ENCODE measurements at regions not wholly inside any gene's neighbourhood (a gene's known extent, or its start where the extent isn't known, plus 50 kb on each side); places are given as distances from the start of the nearest gene placed in this dataset.

- no peak for DNase-seq (ENCODE audit: low read depth)
Measured at GRCh38 chr2:176613323-176613987, 344.2 kb downstream of the MTX2 start.

DNA sequence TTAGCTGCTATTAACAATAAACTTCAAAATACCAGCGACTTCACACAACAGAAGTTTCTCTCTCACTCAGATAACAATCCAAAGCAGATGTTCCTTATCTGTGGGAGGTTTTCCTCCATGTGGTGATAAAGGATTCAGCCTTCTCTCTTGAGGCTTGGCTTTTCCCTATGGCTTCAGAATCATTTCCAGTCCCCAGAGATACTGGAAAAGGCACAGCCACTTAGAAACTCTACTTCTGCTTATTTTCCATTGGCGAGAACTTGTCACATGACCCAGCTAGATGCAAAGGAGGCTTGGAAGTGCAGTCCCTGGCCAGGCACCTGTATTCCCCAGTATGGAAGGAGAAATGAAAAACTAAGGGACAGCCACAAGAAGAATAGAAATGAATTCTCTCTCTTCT, 344.8 kb downstream of the MTX2 start:
- no peak for DNase-seq (ENCODE audit: low read depth)

DNA sequence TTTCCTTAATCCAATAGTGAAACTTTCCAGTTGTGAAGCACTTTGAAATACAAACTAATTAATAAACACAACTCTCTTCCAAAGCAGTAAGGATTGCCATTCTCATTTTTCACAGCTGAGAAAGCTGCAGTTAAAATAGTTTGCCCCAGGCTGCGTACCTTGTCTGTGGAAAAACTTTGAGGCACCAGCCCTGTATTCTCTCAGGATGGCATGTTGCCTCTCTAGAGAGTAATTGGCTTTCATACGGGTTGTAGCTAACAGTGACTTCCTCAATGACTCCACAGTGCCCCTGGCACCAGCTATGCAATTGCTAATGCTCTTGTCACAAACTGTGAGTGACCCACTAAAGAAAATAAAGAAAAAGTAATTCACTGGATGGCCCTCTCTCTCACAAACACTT, 345.7 kb downstream of the MTX2 start:
- no peak for DNase-seq (ENCODE audit: low read depth)

DNA sequence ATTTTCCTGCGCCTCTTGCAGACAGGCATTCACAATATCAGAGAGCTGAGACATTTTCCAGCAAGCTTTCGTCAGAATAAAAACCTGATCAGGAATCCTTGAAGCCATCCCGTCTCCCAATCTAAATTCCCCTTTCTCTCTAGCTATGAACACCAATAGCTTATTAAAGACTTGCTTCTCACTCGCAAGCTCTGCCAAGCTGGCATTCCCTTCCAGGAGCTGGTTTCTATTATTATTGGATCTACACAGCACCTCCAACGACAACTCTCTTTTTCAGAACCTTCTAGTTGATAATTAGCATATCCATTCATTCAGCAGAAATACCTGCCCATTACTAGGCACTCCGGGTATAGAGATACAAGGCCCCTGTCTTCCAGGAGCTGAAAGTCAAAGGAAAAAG, 350.3 kb downstream of the MTX2 start:
- no peak for DNase-seq (ENCODE audit: low read depth)

GRCh38 chr2:176621350-176621749, 352.1 kb downstream of the MTX2 start:
- DNase-seq (ENCODE audit: low read depth), result no peak

DNA sequence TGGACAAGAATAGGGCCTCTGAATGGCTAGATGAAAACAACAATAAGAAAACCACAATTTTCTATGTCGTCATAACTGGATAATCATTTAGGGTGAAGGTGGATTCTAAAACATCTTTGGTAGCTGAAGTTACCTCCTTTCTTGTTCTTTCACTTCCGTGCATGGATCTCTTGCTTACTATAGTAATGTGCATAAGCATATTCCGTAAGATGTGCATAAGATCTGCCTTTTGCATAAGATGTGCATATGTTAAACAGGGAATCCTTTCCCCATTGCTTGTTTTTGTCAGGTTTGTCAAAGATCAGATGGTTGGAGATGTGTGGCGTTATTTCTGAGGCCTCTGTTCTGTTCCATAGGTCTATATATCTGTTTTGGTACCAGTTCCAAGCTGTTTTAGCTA, 353.6 kb downstream of the MTX2 start:
- DNase-seq (ENCODE audit: low read depth), result no peak

DNA sequence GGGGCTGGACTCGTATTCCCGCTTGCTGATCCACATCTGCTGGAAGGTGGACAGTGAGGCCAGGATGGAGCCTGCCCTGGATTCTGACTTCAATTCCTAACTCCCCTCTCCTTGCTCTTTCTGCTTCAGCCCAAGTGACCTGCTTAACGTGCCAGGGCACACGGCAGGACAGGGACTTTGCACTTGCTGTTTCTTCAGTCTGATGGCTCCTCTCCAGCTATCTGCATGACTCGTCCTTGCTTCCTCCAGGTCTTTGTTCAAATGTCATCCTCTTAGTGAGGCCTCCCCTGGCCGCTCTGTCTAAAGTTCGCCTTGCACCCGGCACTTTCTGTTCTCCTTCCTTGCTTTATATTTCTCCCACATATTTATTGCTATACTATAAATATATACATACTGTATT, 357.6 kb downstream of the MTX2 start:
- no peak for DNase-seq (ENCODE audit: low read depth)

- DNase-seq (ENCODE audit: low read depth), result no peak
Measured at GRCh38 chr2:176628438-176628837, 359.2 kb downstream of the MTX2 start.

GRCh38 chr2:176633754-176634153, 364.5 kb downstream of the MTX2 start:
- no peak for DNase-seq (ENCODE audit: low read depth)

DNA sequence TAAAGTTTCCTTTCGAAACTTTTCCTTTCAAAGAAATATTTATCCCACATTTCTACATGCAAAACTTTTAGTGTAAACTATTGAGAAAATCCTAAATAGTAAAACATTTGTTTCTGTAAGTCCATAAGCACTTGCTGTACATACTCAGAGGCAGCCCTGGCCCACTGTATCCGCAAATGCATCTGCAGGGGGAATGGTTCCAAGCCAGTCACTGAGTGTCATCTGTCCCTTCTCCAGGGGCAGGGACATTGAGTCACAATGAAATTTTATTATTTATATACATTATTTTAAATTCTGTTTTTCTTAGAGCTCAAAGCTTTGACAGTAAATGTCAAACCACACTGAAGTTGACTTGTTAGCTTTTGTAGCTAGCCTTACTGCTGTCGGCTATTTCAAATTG, 367.2 kb downstream of the MTX2 start:
- no peak for DNase-seq (ENCODE audit: low read depth)

DNA sequence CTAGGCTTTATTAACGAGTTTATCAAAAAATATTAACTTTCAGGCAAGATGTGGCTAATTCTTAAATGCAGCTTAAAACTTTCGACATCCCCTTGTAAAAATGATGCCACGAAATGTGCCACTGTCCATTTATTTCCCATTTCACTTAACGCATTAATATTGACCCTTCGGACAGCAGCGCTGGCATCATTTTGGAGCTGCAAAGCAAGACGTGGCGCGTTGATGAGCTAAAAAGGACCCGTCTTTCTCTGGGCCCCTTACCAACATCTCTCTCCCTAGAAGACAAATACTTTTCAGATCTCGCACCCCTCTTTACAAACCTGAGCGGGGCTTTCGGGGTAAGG, 367.9 kb downstream of the MTX2 start:
- DNase-seq (ENCODE audit: low read depth), result no peak

DNA sequence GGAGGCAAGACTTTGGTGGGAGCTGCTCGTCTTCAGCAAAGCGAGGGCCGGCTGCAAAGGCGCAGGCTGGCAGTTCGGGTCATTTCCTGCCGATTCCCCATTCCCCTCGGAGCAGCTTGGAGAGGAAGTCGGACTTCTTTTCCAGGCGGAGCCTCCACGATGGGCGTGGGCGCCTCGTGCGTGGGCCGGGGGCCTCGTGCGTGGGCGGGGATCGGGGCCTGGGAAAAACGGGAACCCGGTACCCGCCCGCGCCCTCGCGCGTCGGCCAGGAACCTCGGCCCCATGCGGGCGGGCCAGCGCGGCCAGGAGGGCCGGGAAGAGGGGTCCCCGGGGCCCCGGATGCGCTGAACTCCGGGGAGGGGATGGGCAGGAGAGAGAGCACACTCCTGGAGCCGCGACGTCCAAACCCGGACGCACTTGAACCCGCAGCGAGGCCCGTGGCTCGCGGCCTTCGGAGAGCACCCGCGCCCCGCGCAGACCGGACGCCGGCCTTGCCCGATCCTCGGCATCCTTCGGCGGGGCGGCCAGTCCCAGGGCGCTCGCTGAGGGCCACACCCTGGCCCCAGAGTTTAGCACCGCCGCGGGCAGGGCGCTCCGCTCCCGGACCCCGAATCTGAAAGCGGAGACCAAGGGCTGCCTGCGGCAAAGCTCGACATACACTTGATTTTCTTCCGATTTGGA, 368.4 kb downstream of the MTX2 start:
- no peak for DNase-seq (ENCODE audit: low read depth)

- peak; percentile 33 for DNase-seq (ENCODE audit: low read depth)
Measured at GRCh38 chr2:176638167-176639015, 369.1 kb downstream of the MTX2 start.

- DNase-seq (ENCODE audit: low read depth), result no peak
Measured at GRCh38 chr2:176639016-176639343, 369.7 kb downstream of the MTX2 start.

GRCh38 chr2:176639671-176640070, 370.4 kb downstream of the MTX2 start:
- DNase-seq (ENCODE audit: low read depth), result no peak

DNA sequence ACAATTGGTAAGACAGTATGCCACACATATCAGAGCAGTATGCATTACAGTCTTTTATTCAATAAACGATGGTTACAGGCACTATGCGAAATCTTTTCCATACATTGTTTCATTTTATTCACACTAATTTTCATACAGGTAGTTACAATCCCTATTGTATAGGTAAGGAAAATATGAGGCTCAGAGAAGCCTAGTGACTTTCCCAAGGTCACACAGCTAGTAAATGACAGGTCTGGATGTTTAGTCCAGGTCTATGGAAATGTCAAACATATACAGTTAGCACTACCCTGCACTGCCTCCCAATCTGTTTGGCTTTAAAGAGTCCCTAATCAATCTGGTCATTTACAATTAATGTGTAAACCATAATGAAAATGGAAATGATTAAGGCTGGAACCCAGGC, 372.2 kb downstream of the MTX2 start:
- no peak for DNase-seq (ENCODE audit: low read depth)

DNA sequence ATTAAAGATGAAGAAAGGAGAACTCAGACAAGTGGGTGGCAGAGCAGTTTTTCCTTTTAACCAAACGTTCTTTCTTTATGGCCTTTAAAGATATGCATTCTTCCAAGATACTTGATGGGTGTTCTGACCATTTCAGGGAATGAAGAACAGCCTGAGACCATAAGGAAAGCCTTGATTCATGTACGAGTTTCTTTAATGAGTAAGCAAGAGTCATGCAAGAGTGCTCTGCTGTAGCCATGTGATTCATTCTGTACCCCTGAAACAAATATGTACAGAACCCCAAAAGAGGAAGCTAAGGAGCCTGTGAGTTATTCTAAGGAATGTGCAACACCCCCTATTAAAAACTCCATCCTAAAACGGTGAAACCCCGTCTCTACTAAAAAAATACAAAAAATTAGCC, 372.8 kb downstream of the MTX2 start:
- DNase-seq (ENCODE audit: low read depth), result no peak

GRCh38 chr2:176643646-176644045, 374.4 kb downstream of the MTX2 start:
- DNase-seq (ENCODE audit: low read depth), result no peak

GRCh38 chr2:176645494-176645893, 376.3 kb downstream of the MTX2 start:
- DNase-seq (ENCODE audit: low read depth), result no peak

- DNase-seq (ENCODE audit: low read depth), result no peak
Measured at GRCh38 chr2:176646033-176646615, 376.9 kb downstream of the MTX2 start.

- no peak for DNase-seq (ENCODE audit: low read depth)
Measured at GRCh38 chr2:176647325-176648165, 378.3 kb downstream of the MTX2 start.

DNA sequence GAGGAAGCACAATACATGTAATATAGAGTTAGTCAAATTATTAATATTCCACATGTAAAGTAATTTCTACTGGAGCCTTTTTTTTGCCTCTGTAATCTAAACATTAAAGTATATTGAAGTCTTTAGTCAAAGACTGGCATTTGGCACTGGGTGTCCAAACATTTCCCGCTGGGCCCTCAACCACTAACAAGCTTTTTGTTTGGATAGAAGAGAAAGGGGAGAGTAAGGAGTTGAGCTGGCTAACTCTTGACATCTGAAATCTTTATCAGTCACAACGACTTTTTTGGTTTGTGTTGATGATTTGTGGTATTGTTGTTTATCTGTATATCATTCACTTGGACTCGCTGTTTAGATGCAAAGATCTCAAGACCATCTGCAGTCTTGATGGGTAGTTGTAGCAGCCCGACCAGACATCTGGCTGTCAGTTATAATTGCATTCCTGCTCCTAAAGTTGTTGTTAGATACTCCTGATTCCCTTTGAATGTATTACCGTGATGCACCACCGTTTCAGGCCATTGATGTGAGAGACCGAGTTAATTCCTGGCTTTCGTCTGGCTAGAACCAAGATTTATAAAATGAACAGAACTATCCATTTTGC, 379.6 kb downstream of the MTX2 start:
- DNase-seq (ENCODE audit: low read depth), result no peak
